ENCODE measurements at regions not wholly inside any gene's neighbourhood (a gene's known extent, or its start where the extent isn't known, plus 50 kb on each side); places are given as distances from the start of the nearest gene placed in this dataset.

DNA sequence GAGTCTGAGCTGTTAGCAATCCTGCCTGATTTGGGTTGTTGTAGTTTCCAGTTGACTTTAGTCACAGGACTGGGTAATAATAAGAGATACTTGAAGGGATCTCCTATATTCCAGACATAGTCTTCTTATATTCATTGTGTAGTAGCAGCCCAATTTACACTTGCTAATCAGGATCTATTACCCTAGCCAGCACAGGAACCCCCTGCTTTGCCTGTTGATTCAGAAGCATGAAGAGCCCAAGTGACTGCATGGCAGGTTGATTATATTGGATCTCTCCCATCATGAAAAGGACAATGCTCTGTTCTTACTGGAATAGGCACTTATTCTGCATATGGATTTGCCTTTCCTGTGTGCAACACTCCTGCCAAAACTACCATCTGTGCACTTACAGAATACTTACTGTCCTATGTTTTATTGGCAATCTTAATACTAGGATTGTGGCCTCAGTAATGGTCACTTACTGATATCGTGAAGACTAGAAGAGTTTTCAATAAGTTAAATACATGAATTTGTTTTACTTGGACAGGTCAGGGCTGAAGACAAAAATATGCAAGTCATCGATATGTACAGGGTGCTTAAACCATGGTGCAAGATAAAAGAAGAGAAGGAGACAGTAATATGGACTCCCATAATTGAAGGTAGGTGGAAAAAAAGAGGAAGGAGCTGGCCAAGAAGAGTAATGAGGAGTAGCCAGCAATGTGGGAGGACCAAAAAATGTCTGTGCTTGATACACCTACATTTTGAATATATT is 304.1 kb downstream of the MCTP2 start:
- no peaks in the 10 kb centered on the region for H4K20me1 ChIP-seq (ENCODE audit: insufficient read depth, low read length)
- no peak overlapping the region for H3K27ac ChIP-seq (ENCODE audit: low read length)
- H3K9ac ChIP-seq (ENCODE audit: low read length) = no peak overlapping the region
- DNase-seq = no peak
- H3K9me3 ChIP-seq (replicated peaks; ENCODE audit: insufficient read depth, low read length) = no peaks in the 10 kb centered on the region
- H3K4me2 ChIP-seq (ENCODE audit: low read depth, low read length) = no peak overlapping the region
- H3K4me3 ChIP-seq (ENCODE audit: low read length) = no peak overlapping the region
- no peaks in the 10 kb centered on the region for H3K36me3 ChIP-seq (replicated peaks; ENCODE audit: insufficient read depth, low read length)
- TF ChIP-seq EZH2phosphoT487 (IDR thresholded peaks at IDR 0.05; ENCODE audit: low read length) (no peak), EZH2 (optimal IDR thresholded peaks at IDR 0.05; ENCODE audit: low read depth, low read length) (no peak)
- TF ChIP-seq, protein P1, sequence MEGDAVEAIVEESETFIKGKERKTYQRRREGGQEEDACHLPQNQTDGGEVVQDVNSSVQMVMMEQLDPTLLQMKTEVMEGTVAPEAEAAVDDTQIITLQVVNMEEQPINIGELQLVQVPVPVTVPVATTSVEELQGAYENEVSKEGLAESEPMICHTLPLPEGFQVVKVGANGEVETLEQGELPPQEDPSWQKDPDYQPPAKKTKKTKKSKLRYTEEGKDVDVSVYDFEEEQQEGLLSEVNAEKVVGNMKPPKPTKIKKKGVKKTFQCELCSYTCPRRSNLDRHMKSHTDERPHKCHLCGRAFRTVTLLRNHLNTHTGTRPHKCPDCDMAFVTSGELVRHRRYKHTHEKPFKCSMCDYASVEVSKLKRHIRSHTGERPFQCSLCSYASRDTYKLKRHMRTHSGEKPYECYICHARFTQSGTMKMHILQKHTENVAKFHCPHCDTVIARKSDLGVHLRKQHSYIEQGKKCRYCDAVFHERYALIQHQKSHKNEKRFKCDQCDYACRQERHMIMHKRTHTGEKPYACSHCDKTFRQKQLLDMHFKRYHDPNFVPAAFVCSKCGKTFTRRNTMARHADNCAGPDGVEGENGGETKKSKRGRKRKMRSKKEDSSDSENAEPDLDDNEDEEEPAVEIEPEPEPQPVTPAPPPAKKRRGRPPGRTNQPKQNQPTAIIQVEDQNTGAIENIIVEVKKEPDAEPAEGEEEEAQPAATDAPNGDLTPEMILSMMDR (IDR thresholded peaks at IDR 0.05; ENCODE audit: low read length) = no peak
- H3K9me2 ChIP-seq (replicated peaks; ENCODE audit: insufficient read depth, low read length) = no peaks in the 10 kb centered on the region
- no peaks in the 10 kb centered on the region for H3K79me2 ChIP-seq (ENCODE audit: low read length)
- no peaks in the 10 kb centered on the region for H3K27me3 ChIP-seq (replicated peaks; ENCODE audit: insufficient read depth, low read length)
- no peaks in the 10 kb centered on the region for H3F3A ChIP-seq (ENCODE audit: insufficient read depth, low read length)
- H3K4me1 ChIP-seq (ENCODE audit: low read length) = no peaks in the 10 kb centered on the region
- no peak overlapping the region for H2AFZ ChIP-seq (ENCODE audit: low read length)

DNA sequence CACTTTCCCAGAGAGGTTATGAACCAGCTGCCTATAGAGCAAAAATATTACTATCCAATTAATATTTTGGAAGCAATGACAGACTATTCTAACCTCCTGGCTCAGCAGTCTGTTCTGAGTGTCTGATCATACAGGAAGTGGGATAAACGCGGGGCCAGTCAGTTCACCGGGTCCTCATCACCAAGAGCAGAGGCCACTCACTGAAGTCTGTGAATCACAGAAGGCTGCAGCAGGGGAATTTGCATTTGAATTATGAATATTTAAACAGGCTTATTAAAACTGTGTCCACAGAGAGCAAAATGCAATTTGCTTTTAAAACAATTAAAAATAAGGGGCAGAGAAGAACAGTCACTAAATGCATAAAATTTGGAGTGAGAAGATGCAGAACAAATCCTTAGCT is 305.2 kb downstream of the MCTP2 start:
- Histone ChIP-seq H3K79me2 (ENCODE audit: low read length) (no peaks in the 10 kb centered on the region), H3K9ac (ENCODE audit: low read length) (no peak overlapping the region), H3K27ac (ENCODE audit: low read length) (no peak overlapping the region), H3K9me3 (replicated peaks; ENCODE audit: insufficient read depth, low read length) (no peaks in the 10 kb centered on the region), H4K20me1 (ENCODE audit: insufficient read depth, low read length) (no peaks in the 10 kb centered on the region), H3K36me3 (replicated peaks; ENCODE audit: insufficient read depth, low read length) (no peaks in the 10 kb centered on the region), H3K9me2 (replicated peaks; ENCODE audit: insufficient read depth, low read length) (no peaks in the 10 kb centered on the region), H3F3A (ENCODE audit: insufficient read depth, low read length) (no peaks in the 10 kb centered on the region), H3K4me1 (ENCODE audit: low read length) (no peaks in the 10 kb centered on the region), H3K27me3 (replicated peaks; ENCODE audit: insufficient read depth, low read length) (no peaks in the 10 kb centered on the region), H2AFZ (ENCODE audit: low read length) (no peak overlapping the region), H3K4me2 (ENCODE audit: low read depth, low read length) (no peak overlapping the region), H3K4me3 (ENCODE audit: low read length) (no peak overlapping the region)
- TF ChIP-seq EZH2 (optimal IDR thresholded peaks at IDR 0.05; ENCODE audit: low read depth, low read length) (no peak), EZH2phosphoT487 (IDR thresholded peaks at IDR 0.05; ENCODE audit: low read length) (no peak)
- TF ChIP-seq, protein P1 (IDR thresholded peaks at IDR 0.05; ENCODE audit: low read length) = no peak
- DNase-seq = no peak

DNA sequence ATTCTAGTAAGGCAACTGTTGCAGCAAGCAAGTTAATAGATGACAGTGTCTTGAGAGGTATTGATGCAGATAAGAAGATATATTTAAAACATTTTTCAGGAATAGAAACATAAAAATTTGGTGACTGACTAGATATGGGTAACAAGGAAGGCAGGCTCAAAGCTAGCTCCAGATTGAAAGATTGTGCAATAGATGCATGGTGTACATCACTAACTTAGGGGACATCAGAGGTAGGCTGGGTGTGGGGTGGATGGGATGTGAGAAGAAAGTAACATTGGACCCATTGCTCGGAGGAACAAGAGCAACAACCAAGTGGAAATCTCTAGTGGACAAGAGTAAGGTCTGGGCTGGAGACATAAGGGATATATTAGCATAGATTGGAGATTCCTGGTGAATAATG is 306.9 kb downstream of the MCTP2 start:
- Histone ChIP-seq H2AFZ (ENCODE audit: low read length) (no peak overlapping the region), H3K36me3 (replicated peaks; ENCODE audit: insufficient read depth, low read length) (no peaks in the 10 kb centered on the region), H4K20me1 (ENCODE audit: insufficient read depth, low read length) (no peaks in the 10 kb centered on the region), H3K9ac (ENCODE audit: low read length) (no peak overlapping the region), H3K79me2 (ENCODE audit: low read length) (no peaks in the 10 kb centered on the region), H3K4me3 (ENCODE audit: low read length) (no peak overlapping the region), H3K27me3 (replicated peaks; ENCODE audit: insufficient read depth, low read length) (no peaks in the 10 kb centered on the region), H3K4me1 (ENCODE audit: low read length) (no peaks in the 10 kb centered on the region), H3K9me2 (replicated peaks; ENCODE audit: insufficient read depth, low read length) (no peaks in the 10 kb centered on the region), H3K9me3 (replicated peaks; ENCODE audit: insufficient read depth, low read length) (no peaks in the 10 kb centered on the region), H3K27ac (ENCODE audit: low read length) (no peak overlapping the region), H3K4me2 (ENCODE audit: low read depth, low read length) (no peak overlapping the region), H3F3A (ENCODE audit: insufficient read depth, low read length) (no peaks in the 10 kb centered on the region)
- TF ChIP-seq, protein P1 (IDR thresholded peaks at IDR 0.05; ENCODE audit: low read length) = no peak
- TF ChIP-seq EZH2phosphoT487 (IDR thresholded peaks at IDR 0.05; ENCODE audit: low read length) = no peak
- TF ChIP-seq EZH2 (optimal IDR thresholded peaks at IDR 0.05; ENCODE audit: low read depth, low read length) = no peak
- DNase-seq = no peak

All from MM.1S (cell line).